ENCODE measurements at regions not wholly inside any gene's neighbourhood (a gene's known extent, or its start where the extent isn't known, plus 50 kb on each side); places are given as distances from the start of the nearest gene placed in this dataset.

- no peak for DNase-seq
These were observed 88.9 kb upstream of the FBXL4 start for GRCh38 chr6:99036672-99037071.

- DNase-seq = no peak
These were observed 84.7 kb upstream of the FBXL4 start for GRCh38 chr6:99032396-99032795.

DNA sequence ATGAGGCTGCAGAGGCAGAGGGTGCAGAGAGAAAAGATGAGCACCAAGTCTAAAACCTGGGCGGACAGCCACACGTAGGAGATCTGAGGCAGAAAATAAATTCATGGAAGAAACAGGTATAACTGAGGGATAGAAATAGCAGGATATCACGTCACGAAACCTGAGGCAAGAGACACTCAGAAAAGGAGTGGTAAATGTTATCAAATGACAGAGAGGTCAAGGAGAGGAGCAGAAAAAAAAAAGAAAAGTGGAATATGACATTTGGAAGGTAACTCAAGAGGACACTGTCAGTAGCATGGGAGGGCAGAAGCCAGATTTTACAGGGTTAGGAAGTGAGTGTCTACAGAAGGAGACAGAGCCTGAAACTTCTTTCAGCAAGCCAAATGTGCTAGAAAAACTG lies 84.2 kb upstream of the FBXL4 start:
- DNase-seq = no peak

GRCh38 chr6:99030915-99031314 lies 83.2 kb upstream of the FBXL4 start:
- no peak for DNase-seq

DNA sequence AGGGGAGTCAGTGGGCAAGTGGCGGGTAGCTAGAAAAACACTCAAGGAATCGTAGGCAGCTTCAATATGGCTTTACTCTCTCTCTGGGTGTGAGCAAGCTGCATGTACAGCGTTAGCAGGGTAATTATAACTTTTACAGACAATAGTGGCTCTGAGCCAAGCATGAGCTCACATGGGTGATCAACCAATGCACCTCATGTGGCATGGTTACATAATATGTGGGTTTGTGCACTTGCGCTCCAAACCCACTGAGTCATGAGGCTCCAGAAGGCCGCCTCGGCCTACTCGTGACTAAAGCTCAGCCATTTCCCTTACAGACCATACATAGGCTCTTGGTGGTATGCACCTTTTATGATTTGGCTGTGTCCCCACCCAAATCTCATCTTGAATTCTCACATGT lies 78.4 kb upstream of the FBXL4 start:
- DNase-seq = no peak

DNA sequence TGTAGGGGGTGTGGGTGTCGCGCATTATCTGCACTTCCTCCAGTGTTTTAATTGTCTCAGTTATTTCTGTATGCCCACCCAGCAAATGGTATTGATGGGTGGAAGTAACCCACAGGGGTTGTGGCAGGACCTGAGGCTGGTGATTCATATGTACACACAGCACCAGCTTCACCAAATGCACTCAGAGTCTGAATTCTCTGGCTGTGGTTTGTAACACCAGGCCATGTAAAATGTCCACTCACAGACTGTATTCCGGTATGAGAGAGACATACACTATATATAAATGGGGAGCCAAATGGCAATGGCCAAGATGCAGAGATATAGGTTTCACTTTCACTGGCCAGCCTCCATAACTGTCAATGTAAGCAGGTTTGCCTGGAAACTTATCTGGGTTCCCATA lies 76.3 kb upstream of the FBXL4 start:
- DNase-seq = no peak

- DNase-seq = no peak
These were observed 74.4 kb upstream of the FBXL4 start for GRCh38 chr6:99022039-99022609.

DNA sequence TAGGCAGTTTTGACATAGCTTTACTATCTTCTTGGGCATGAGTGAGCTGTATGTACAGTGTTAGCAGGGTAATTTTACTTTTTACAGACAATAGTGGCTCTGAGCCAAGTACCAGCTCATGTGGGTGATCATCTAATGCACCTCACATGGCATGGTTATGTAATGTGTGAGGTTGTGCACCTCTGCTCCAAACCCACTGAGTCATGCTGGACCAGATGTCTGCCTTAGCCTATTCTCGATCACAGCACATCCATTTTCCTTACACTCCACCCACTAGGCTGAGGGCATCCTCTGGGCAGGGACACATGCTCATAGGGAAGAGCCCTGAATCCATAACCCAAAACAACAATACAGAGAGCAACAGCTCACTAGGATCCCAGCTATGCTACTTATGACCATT lies 71.6 kb upstream of the FBXL4 start:
- no peak for DNase-seq

DNA sequence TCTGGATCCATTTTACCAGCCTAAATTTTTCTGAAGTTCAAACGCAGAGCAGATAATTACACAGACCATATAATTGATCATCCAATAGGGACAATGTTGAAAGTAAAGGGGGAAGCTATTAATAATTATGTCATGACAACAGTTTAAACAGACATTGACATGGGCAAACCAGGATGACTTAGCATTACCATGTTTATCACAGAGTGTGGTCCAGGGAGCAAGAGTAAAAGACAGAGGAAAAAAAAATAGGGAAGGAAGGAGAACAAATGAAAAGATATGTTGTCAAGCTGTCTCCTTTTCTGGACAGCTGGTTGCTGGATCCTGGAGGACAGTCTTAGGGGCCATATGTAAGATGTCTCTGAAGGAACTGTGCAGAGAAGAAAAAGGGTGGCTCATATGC lies 69.4 kb upstream of the FBXL4 start:
- DNase-seq = no peak

GRCh38 chr6:99016355-99016754 lies 68.6 kb upstream of the FBXL4 start:
- DNase-seq = peak; percentile 28

DNA sequence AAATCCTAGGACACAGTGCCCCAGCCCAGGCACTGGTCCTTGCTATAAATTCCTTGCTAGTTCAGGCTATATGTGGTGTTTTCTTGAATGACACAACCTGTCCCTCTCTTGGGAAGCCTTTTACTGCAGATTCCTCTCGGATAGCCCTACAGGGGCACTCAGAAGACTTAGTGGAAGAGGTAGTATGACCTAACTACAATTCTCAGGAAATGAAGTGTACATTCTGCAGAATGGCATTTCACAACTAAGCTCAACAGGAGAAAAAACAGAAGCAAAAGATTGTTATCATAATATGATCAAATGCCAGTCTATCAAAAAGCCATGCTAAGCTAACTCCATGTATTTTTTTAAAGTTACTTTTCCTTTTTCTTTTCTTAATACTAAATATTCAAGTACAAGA lies 66.3 kb upstream of the FBXL4 start:
- DNase-seq = no peak

DNA sequence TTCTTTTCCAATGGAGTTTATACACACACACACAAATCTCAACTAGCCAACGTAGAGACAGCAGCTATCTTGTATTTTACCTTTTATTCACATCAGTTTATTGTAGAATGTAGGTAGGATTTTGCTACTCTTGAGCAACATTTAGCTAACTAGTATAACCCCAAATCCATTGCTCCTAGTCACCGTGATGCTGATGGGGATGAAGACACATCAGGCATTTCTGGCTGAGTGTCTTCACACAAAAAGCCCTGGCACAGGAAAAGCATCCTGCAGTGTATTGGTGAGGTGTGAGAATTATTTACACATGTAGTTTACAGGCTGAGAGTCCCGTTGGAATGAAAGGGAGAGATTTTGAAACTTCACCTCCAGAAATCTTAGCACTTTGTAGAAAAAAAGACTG lies 65.9 kb upstream of the FBXL4 start:
- no peak for DNase-seq

DNA sequence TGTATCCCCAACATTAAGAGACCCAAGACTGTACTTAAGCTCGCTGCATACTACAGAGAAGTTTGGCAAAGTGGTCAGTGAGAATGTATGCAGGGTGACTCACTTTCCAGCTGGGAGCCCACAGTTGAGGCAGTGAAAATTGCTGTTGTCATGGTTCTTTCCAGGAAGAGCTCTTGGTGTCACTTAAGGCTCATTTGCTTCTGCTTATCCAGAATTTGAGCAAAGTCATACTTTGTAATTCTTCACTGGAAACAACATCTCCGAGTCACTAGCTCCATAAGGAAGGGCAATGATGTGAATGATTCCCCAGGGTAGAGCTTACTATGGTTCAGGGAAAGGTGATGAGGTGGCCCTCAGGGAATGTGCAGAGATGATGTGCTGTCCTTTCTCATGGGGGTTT lies 65.4 kb upstream of the FBXL4 start:
- peak; percentile 24 for DNase-seq

DNA sequence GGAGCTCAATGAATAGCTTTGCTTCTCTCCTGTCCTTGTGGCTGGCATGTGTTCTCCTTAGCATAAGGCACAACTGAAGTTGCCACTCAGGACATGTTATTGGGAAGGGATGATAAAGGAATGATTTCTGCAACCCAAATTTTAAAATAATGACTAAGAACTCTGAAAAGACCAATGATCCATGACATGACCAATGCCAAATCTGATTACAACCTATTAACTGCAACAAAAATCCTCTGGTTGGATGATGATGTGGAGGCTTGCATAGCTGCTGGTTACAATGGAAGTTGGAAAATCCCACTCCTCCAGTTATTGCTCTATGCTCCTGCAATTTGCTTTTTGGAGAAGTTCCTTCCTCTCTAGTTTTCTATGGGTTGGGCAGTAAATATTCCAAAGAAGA lies 63.4 kb upstream of the FBXL4 start:
- DNase-seq = no peak

DNA sequence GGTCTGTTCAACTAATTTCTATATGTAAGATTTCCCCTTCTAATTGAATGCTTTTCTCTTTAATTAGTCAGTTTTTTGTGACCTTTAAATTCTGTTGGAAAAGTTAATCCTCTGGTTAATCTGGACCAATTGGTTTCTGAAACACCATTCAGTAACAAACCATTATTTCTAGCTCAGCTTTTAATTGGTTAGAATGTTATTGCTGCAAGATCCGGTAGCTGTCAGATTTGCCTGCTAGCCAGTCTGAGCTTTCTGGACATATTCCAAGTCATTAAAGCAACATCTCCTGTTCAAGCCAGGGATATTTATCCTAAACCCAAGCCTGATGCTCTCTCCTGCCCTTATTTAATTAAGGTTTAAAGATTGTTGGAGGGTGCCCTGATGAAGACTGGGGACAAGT lies 55.1 kb upstream of the FBXL4 start:
- no peak for DNase-seq

GRCh38 chr6:98998103-98998502 lies 50.4 kb upstream of the FBXL4 start:
- DNase-seq = no peak
